ENCODE measurements at regions not wholly inside any gene's neighbourhood (a gene's known extent, or its start where the extent isn't known, plus 50 kb on each side); places are given as distances from the start of the nearest gene placed in this dataset.

DNA sequence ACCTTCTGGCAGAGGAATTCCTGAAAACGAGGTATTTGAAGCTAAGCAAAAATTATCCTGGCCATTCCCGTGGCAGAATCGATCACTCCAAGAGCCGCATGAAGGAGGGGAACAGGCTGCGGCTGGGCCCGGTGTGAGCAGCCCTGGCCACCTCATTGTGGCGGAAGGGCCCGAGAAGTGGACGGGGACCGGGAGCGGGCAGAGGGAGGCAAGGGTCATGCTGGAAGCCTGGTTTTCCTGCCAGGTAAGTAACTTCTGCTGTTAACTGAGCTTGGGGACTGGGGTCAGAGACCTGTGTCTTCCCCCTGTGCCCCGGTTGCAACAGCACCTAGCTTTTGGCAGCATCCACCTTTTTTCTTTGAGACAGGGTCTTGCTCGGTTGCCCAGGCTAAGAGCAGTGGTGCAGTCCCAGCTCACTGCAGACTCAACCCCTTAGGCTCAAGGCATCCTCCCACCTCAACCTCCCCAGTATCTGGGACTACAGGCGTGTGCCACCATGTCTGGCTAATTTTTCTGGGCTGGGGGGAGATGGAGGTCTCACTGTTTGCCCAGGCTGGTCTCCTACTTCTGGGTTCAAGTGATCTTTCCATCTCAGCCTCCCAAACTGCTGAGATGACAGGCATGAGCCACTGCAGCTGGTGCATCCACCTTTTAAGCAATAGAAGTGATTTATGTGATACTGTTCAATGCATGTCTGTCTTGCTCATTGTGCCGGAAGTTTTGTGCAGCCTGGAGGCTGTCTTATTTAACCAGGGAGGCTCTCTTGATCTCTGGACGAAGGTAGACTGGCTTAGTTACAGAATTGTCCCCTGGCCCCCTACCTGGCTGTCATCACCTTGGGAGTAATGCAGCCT lies 174.0 kb upstream of the MYL2 start:
- ChIA-PET CTCF (interaction anchor here (0.6 kb wide), 1 partner anchor 126 kb away, joined by 5 read pairs; no protein-coding TSS in a partner anchor), POLR2A (no interaction called here)
- no peaks in the 10 kb centered on the region; the same call in none of the 2 replicates for H3K27me3 ChIP-seq (replicated peaks; ENCODE audit: control insufficient read depth, insufficient read depth, low read length)
- intact Hi-C loops (cut with micrococcal nuclease; ENCODE audit: unreplicated experiment) = no loop called here
- no peaks in the 10 kb centered on the region for H3K36me3 ChIP-seq (ENCODE audit: control insufficient read depth, insufficient read depth, low read length)
- H3K4me1 Mint-ChIP-seq (ENCODE audit: low read depth, unreplicated experiment) = no peaks in the 10 kb centered on the region
- H3K9me3 Mint-ChIP-seq (ENCODE audit: unreplicated experiment) = no peaks in the 10 kb centered on the region
- H3K4me3 Mint-ChIP-seq (ENCODE audit: unreplicated experiment) = no peak overlapping the region
- H3K9me3 ChIP-seq = no peaks in the 10 kb centered on the region
- H3K27ac Mint-ChIP-seq (ENCODE audit: unreplicated experiment) = no peak overlapping the region
- no TSS peak for BruUV-seq (replicated peaks)
- no peaks in the 10 kb centered on the region for H3K36me3 Mint-ChIP-seq (ENCODE audit: insufficient read depth, unreplicated experiment)
- DNase-seq = no peak
- TF ChIP-seq, protein P1, sequence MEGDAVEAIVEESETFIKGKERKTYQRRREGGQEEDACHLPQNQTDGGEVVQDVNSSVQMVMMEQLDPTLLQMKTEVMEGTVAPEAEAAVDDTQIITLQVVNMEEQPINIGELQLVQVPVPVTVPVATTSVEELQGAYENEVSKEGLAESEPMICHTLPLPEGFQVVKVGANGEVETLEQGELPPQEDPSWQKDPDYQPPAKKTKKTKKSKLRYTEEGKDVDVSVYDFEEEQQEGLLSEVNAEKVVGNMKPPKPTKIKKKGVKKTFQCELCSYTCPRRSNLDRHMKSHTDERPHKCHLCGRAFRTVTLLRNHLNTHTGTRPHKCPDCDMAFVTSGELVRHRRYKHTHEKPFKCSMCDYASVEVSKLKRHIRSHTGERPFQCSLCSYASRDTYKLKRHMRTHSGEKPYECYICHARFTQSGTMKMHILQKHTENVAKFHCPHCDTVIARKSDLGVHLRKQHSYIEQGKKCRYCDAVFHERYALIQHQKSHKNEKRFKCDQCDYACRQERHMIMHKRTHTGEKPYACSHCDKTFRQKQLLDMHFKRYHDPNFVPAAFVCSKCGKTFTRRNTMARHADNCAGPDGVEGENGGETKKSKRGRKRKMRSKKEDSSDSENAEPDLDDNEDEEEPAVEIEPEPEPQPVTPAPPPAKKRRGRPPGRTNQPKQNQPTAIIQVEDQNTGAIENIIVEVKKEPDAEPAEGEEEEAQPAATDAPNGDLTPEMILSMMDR (IDR thresholded peaks at IDR 0.05; ENCODE audit: insufficient read depth in 1 of 2, low read depth in 1 of 2, low read length in 1 of 2, severe bottlenecking in 1 of 2, unreplicated experiment in 1 of 2) = no peak
- no peaks in the 10 kb centered on the region for H3K4me1 ChIP-seq
- no peak overlapping the region for H3K4me3 ChIP-seq (ENCODE audit: low read depth, low read length)
- peaks cover 16% of the 10 kb centered on the region for H3K27me3 Mint-ChIP-seq (ENCODE audit: insufficient read depth, unreplicated experiment)

DNA sequence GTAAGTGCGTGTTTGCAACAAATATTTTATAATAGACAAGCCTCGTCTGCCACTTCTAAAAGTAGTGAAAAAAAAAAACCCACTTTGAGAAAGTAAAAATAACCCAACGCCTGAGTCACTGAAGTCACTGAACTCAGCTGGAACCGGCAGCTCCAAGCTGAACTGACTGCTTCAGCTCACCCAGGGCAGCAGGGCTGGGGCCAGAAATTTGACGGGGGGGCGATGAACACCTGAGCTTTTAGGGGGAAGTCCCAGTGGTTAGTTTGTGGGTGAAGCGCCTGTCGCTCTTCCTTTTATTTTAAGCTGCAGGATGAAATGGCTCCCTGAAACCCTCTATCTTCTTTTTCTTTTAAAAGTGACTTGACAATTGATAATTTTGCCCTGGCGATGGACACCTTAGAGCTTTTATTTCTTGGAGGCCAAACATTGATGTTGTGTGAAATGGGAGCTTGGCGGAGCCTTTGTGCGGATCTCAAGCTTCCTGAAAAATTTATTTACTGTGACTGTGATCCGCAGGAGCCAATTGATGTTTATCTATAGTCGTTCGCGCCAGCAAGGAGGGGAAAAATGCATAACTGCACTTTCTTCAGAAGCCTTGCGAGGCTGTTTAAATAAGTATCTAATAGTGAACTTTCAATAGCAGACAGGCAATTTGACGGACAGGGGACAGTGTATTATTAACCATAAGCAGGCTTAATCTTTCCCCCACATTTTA lies 173.2 kb upstream of the MYL2 start:
- Mint-ChIP-seq H3K27ac (ENCODE audit: unreplicated experiment) (no peak overlapping the region), H3K36me3 (ENCODE audit: insufficient read depth, unreplicated experiment) (no peaks in the 10 kb centered on the region)

DNA sequence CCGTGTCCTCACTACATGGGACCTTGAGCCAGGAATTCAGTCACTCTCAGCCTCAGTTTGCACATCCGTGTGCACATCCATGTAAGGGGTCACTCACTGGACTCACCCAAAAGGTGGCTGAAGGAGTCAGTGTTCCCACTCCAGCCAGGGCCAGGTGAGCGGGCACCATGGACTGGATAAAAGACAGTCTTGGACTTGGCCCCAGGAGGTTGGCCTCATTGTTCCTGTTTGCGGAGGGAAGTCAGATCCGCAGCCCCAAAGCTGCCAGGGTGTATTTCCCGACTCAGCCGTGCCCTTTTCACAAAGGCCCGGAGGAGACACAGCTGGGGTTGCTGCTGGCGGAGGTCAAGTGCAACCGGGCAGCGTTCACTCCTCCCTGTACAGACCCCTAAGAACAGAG lies 170.7 kb upstream of the MYL2 start:
- POLR2A ChIA-PET = no interaction called here

More for the DNA sequence above, 173.2 kb upstream of the MYL2 start:
- intact Hi-C loops (cut with micrococcal nuclease; ENCODE audit: unreplicated experiment) = no loop called here
- peaks cover 18% of the 10 kb centered on the region for H3K27me3 Mint-ChIP-seq (ENCODE audit: insufficient read depth, unreplicated experiment)
- POLR2A ChIA-PET = no interaction called here
- TF ChIP-seq, protein P1 (IDR thresholded peaks at IDR 0.05; ENCODE audit: insufficient read depth in 1 of 2, low read depth in 1 of 2, low read length in 1 of 2, severe bottlenecking in 1 of 2, unreplicated experiment in 1 of 2) = no peak
- CTCF ChIA-PET = interaction anchor here (0.6 kb wide), 2 partner anchors 117 to 127 kb away, joined by 4 to 5 read pairs; no protein-coding TSS in a partner anchor
- Histone ChIP-seq H3K36me3 (ENCODE audit: control insufficient read depth, insufficient read depth, low read length) (no peaks in the 10 kb centered on the region), H3K4me1 (no peaks in the 10 kb centered on the region), H3K4me3 (ENCODE audit: low read depth, low read length) (no peak overlapping the region), H3K9me3 (no peaks in the 10 kb centered on the region), H3K27me3 (replicated peaks; ENCODE audit: control insufficient read depth, insufficient read depth, low read length) (no peaks in the 10 kb centered on the region; the same call in none of the 2 replicates)
- DNase-seq = no peak
- no TSS peak for BruUV-seq (replicated peaks)
- H3K9me3 Mint-ChIP-seq (ENCODE audit: unreplicated experiment) = no peaks in the 10 kb centered on the region
- H3K4me1 Mint-ChIP-seq (ENCODE audit: low read depth, unreplicated experiment) = no peaks in the 10 kb centered on the region
- no peak overlapping the region for H3K4me3 Mint-ChIP-seq (ENCODE audit: unreplicated experiment)

More for the DNA sequence above, 170.7 kb upstream of the MYL2 start:
- no peak overlapping the region for H3K4me3 Mint-ChIP-seq (ENCODE audit: unreplicated experiment)
- Histone ChIP-seq H3K27me3 (replicated peaks; ENCODE audit: control insufficient read depth, insufficient read depth, low read length) (no peaks in the 10 kb centered on the region; the same call in 1 of the 2 replicates), H3K4me3 (ENCODE audit: low read depth, low read length) (no peak overlapping the region), H3K4me1 (no peaks in the 10 kb centered on the region), H3K9me3 (no peaks in the 10 kb centered on the region), H3K36me3 (ENCODE audit: control insufficient read depth, insufficient read depth, low read length) (no peaks in the 10 kb centered on the region)
- no peaks in the 10 kb centered on the region for H3K36me3 Mint-ChIP-seq (ENCODE audit: insufficient read depth, unreplicated experiment)
- no peaks in the 10 kb centered on the region for H3K9me3 Mint-ChIP-seq (ENCODE audit: unreplicated experiment)
- no TSS peak for BruUV-seq (replicated peaks)
- no peak for DNase-seq
- intact Hi-C loops (cut with micrococcal nuclease; ENCODE audit: unreplicated experiment) = no loop called here
- TF ChIP-seq, protein P1 (IDR thresholded peaks at IDR 0.05; ENCODE audit: insufficient read depth in 1 of 2, low read depth in 1 of 2, low read length in 1 of 2, severe bottlenecking in 1 of 2, unreplicated experiment in 1 of 2) = no peak
- H3K4me1 Mint-ChIP-seq (ENCODE audit: low read depth, unreplicated experiment) = no peaks in the 10 kb centered on the region
- H3K27me3 Mint-ChIP-seq (ENCODE audit: insufficient read depth, unreplicated experiment) = peaks cover 21% of the 10 kb centered on the region
- H3K27ac Mint-ChIP-seq (ENCODE audit: unreplicated experiment) = no peak overlapping the region
- CTCF ChIA-PET = no interaction called here

Data from Caco-2 (cell line).